ENCODE measurements at regions not wholly inside any gene's neighbourhood (a gene's known extent, or its start where the extent isn't known, plus 50 kb on each side); places are given as distances from the start of the nearest gene placed in this dataset.

DNA sequence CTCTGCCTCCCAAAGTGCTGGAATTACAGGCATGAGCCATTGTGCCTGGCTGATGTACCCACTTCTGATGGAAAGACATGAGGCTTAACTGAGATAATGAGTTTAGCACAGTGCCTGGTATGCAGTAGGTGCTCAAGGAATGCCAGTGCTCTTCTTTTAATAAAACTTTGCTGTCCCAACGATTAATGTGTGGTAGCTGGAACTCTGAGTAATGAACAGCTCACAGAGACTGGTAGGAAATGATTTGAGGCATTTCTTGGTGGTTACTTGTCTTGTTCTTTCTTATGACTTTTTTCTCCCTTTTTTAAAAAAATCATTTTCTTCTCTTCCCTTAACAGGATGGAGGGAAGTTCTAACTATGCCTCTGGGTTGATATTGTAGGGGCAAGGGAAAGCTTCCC is 235.7 kb upstream of the PWP1 start:
- no peak for DNase-seq

DNA sequence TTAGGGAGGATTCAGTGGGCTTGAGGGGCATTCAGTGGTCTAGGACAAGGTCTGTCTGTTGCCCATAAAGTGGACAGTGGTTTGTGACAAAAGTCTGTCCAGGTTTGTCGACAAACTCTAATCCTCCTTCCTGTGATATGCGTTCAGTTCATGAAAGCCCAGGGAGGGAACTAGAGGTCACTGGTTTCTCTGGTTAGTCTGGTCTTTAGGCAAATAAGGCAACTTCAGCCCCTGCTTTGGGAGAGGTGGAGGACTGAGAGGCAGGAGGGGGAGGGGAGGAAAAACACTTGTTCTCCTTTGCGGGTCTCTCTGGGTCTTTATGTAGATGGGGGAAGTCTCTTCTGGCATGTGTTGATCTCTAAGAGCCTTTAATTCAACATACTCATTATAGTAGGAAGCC is 235.1 kb upstream of the PWP1 start:
- no peak for DNase-seq

DNA sequence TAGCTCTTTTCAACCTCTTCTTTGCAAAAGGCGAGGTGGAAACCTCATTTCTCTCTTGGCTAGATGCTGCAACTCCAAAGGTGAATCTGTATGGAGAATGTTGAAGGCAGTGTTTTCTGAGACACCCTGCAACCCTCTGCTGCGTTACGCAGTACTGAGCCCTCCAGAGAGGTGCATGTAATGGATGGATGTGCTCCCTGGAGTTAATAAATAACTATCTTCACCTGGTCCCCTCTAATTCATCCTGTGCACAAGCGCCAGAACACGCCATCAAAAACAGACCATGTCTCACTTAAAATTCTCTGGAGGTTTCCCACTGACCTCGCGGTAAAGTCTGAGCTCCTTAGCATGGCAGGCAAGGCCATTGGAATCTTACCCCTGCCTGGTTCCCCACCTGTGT is 234.4 kb upstream of the PWP1 start:
- no peak for DNase-seq

DNA sequence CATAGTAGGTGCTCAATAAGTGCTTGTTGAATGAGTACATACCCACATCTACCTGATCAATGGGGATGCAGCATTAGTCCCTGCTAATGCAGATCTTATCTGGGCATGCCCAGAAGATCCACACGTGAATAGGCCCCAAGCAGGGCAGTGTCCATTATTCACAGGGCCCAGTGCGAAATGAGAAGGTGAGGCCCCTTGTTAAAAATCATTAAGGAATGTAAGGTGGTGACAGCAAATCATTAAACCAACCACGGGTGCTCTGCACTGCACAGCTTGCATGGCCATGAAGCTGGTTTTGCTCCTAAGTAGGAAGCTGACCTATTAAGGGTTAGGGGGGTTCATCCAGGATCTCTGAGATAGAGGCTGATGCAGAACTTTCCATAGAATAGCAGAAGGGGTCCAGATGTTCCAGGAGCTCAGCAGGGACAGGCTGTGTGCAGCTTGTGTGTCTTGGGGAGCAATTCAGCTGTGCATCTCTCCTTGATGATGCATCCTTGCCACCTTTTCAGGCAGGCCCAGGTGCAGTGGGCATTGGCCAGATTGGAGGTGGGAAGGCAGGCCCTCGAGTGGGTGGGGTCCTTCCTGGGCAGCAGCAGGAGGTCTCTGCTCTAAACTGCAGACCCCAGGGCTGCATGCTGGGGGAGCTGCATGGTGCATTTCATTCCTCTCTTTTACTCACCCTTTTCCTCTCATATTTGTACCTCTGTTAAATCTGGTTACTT is 231.3 kb upstream of the PWP1 start:
- no peak for DNase-seq

DNA sequence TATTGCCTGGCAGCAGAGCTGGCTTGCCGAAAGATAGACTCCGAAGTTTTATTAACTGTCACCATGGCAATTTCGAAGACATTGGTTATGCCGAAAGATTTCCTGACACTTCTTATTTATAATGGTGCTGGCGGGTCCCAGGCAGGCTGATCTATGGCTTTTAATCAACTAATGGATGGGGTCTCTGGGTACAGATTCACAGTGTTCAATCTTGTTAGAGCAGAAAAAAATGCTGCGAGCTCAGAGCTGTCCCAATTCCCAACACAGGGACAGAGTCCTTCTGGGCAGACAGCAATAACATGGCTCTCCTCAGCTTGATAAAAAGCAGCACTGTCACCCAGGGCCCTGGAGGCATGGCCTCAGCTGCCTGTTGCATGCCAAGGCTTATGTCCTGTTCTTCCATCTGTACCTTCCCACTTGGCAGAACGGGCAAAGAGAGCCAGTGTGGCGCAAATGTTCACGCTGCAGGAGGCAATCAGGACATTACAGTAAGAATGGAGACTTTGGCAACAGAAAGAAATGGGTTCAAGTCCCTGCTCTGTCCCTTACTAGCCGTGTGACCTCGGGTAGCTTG is 228.2 kb upstream of the PWP1 start:
- DNase-seq = no peak

DNA sequence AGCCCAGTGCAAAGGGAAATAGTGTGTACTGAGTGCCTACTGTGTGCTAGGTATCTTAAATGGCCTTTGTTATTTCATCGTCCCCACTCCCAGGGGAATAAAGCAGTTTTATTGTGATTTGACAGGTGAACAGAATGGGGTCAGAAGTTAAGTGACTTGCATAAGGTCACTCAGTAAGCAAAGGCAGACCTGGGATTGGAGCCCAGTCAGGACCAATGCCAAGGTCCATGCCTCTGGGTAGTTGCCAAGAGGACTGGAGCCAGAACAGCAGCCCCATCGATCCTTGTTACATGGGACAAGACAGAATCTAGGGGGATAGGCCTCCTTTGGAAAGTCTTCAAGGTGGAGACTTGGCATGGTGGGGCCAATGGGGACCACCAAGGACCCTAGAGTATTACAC is 227.4 kb upstream of the PWP1 start:
- no peak for DNase-seq

DNA sequence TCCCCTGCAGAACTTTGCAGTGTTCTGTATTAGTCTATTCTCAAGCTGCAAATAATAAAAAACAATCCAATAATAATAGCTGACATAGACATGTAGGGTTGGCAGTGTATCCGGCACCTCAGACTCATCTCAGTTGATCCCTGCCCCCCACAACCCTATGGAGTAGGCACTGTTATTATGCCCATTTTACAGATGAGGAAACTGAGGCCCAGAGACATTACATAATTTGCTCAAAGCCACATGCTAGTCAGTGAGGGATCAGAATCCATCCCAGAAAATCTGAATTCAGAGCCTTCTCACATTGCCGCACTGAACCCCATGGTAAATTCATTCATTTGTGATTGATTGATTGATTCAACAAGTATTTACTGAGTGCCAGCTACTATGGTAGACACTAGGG is 226.6 kb upstream of the PWP1 start:
- no peak for DNase-seq

DNA sequence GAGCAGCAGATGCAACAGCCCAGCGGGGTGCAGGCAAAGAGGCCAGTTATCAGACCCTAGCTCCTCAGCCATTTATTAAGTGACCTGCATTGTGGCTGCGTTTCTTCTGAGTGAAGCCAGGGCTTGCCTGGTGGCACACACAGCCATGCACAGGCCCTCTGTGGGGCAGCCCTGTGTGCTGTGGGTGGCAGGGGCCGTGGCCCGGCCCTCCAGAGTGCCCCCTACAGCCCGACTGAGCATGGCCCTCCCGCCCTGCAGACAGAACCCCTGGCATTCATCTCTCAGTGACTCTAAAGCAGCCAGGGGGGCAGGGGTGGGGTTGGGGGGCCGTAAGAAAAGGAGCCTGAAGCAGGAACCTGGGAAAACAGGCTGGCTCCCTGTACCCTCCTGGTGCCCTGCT is 226.0 kb upstream of the PWP1 start:
- DNase-seq = no peak

DNA sequence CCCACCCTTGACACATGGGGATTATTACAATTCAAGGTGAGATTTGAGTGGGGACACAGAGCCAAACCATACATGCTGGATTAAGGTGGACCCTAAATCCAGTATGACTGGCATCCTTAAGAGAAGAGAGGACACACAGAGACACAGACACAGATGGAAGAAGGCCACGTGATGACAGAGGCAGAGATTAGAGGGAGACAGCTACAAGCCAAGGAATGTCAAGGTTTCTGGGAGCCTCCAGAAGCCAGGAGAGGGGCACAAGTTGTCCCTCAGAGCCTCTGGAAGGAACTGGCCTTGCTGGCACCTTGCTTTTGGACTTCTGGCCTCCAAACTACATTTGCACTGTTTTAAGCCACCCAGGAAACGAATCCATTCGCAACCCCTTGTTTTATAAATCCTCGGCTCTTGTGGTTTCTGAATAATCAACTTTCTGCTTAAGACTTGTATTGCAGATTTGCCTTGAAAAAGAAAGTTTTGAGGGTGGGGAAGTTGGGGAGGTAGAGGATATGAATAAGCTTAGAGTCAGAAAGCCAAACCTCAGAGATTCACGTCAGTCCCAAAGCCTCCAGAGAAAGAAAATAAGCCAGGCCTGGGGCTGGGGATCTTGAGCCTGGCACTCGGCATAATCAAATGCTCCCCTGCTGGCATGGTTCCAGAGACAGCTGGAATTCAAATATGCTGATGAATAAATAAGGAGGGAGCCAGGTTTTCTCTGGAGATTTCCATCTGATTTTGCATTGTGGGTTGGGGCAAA is 224.2 kb upstream of the PWP1 start:
- DNase-seq = no peak

DNA sequence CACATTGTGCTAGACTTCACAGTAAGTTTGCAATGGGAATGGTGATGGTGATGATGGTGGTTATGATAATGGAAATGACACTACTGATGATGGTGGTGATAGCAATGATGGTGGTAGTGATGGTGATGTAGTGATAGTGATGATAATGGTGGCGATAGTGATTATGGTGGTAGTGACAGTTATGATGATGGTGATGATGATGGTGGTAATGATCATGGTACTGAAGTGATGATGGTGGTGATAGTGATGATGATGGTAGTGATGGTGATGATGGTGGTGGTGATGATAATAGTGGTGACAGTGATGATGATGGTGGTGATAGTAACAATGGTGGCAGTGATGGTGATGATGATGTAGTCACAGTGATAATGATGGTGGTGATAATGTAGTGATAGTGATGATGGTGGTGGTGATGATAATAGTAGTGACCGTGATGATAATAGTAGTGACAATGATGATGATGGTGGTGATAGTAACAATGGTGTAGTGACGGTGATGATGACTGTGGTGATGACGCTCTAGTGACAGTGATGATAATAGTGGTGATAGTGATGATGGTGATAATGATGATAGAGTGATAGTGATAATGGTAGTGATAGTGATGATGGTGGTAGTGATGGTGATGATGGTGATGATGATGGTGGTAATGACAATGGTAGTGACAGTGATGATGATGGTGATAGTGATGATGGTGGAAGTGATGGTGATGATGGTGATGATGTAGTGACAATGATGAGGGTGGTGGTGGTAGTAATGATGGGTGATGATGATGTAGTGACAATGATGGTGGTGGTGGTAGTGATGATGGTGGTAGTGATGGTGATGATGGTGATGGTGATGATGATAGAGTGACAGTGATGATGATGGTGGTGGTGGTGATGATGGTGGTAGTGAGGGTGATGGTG is 222.9 kb upstream of the PWP1 start:
- no peak for DNase-seq

DNA sequence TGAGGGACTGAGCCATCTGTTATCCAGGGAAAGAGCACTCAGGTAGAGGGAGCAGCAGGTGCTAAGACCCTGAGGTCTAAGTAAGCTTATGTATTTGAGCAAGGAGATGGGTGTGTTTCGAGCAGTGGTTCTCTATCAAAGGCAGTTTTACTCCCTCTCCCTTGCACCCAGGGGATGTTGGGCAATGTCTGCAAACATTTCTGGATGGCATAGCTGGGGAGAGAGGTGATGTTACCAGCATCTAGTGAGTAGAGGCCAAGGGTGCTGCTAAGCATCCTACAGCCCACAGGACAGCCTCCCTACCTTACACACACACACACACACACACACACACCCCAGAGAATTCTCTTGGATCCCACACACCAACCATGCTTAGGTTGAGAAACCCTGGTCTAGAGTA is 221.0 kb upstream of the PWP1 start:
- no peak for DNase-seq

DNA sequence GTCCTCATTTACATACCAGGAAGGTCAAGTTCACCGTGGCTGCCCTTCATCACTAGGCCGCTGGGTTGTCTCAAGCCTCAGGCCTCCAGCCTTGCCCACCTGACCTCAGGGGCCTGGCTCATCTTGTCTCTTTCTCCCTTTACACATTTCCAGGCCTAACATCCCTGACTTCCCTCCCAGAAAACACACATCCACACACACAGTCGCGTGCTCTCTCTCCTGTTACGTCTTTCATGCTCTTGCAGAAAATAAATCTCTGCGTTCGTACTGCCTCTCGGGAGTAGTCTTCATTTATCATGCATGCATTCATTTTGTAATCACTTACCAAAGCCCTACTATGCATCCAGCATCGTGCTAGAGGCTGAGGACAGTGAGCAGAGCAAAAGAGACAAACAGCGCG is 220.0 kb upstream of the PWP1 start:
- no peak for DNase-seq

DNA sequence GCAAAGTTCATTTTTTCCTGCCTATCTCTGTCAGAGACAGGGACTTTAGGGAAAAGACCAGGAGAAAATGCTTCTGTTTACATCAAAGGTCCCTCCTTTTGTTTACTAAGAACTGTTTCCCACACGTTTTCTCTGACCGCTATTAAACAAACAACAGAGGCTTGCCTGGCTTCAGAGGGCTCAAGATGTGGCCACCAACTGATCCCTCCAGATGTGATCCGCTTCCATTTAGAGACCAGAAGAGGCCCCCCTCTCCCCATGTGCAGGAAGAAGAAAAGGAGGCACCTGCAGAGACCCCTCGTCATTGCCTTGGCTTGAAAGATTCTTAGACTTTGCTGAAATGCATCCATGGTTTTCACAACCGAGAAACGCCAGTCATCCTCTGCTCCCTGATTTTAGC is 217.9 kb upstream of the PWP1 start:
- DNase-seq = no peak

DNA sequence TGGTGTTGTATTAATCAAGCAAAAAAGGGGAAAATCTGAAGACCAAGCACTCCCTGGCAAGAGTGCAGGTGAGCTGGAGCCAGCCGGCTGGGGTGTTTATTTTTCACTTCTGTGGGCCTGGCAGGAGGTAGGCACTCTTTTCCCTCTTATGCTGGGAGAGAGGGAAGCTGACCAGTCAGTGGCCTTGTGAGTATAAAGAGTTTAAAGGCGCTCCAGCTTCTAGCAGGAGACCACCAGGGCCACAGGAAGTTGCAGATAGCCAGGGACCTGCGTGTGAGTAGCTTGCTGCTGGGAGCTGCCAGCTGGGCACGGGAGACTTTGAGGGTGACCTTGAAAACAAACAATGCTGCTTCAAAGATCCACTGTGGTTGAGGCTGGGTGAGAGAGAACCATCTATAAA is 217.4 kb upstream of the PWP1 start:
- DNase-seq = no peak

DNA sequence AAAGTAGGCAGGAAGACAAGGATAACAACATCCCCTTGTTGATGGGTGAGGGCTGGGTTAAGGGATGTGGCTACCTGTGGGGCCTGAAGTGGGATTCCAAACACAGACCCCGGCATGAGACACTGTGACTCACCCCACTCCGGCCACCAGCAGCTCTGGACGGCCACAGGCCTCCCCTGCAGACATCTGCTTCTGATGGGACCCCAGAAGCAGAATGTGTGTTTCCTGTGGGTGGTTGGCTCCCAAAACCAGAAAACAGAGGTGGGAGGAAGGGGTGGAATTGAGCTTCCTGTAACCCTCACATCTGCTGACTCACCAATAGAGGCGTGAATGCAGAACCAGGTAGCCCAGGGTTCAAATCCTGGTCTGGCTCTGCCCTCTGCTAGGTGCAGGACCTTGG is 216.6 kb upstream of the PWP1 start:
- DNase-seq = no peak

DNA sequence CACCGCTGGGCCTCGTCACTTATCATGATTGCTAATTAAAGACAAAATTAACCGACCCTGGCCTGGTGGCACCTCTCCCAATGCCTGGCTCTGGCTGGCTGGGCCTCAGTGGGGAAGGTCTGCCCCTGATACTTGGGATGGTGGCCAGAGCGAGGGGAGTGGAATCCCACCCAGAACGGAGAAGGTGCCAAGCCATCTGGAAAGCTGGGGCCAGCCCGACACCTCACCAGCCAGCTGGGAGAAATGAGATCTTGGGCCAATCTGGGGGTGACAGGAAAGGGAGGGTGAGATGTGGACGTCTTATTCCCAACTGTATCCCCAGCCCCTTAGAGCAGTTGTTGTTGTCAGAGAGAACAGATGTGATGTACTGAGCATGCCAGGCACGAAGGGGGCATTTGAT is 215.0 kb upstream of the PWP1 start:
- DNase-seq = no peak

DNA sequence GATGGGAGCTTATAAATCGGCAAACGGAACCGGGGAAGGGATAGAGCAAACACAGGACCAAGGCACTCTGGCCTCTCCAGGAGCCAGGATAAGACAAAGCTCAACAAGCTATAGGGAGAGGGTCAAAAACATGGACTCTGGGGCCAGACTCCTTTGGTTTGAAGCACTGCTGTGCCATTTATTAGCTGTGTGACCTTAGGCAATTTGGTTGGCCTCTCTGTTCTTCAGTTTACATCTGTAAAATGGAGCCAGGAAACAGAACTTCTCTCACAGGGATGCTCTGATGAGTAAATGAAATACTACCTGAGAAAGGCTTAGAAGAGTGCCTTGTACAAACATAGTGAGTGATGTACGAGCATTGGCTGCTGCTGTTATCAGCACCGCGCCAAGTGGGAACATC is 213.3 kb upstream of the PWP1 start:
- DNase-seq = no peak

DNA sequence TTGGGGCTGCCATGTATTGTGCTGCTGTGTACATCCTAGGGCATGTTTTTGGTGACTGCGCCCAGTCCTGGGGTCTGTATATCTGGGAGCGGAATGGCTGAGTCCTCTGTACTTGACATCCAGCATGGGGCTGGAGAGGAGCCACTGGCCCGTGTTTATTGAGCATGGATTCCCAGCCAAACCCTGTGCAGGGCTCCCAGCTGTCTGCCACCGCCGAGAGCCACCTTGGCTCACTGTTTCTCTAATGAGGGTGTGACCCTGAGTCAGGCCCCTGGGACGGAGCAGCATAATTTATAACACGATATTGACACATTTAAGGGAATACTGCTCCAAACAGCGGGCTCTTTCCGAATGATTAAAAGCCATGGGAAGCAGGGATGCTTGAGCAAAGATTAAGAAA is 211.5 kb upstream of the PWP1 start:
- no peak for DNase-seq

DNA sequence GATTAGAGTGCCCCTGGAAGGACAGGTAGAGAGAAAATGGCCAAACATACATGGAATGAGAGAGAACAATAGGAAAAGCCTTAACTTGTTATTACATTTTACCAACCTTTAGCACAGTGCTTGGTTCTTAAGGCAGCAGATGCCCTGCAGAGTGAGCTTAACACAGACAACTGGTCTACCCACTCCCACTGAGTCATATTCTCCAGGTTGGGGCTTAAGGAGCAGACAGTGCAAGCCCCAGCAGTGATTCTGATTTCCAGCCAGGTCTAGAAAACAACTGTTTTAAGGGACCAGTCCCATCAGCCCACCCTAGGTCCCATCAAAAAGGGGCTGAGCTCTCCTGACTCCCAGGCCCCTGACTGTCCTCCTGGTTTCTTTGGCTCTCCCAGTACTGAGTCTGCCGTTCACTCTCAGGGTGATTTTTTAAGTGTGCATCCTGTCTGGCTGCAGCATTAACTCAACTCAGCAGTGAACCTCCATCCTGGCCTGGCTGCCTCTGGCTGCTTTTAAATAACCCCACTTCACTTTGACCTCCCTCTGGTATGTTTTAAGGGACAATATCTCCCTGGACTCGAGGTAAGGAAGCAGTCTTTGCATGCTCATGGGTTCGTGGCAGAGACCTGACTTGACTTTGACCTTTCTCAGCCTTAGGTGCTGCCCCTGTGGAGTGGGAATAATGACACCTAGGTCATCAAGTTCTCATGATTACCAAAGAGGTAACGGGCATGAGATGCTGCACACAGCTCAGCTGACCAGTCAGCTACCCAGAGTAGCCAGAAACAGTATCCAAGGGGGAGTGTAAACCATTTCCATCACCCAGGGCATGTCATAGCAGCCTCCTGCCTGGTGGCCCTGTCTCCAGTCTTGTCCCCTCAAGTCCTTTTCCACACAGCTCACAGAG is 210.7 kb upstream of the PWP1 start:
- DNase-seq = no peak

DNA sequence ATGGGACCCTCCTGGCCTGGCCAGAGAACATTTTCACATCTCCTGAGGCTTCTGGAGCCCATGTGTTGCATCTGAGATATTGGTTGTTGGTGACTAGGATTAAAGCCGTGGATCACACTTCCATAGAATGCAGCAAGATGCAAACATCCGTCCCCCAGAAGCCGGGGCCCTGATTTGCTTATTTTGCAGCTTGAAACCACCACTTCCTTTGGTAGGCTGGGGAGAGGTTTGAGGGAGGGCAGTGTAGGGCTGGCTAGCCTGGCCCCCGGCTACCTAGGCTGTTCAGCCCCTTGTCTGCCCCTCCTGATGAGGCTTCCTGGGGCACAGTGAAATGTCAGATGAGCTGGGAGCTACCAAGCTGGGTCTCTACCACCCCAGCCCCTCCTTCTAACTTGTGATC is 209.7 kb upstream of the PWP1 start:
- no peak for DNase-seq

DNA sequence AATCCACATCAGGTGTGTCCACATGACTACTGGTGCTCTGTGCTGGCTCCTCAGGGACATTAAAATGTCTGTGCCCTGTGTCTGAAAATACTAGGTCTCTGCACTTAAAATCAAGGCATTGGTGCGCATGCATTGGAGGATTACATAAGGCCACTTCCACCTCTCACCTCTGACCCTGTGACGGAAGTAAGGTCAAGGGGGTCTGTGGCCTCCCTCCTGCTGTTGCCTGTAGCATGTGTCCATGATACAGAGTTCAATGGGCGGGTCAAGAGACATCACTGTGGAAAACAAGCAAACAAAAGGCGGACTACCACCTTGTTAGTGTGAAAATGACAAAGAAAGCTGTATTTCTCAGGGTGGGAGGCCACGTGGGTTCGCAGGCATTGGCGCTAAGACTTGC is 208.6 kb upstream of the PWP1 start:
- no peak for DNase-seq

DNA sequence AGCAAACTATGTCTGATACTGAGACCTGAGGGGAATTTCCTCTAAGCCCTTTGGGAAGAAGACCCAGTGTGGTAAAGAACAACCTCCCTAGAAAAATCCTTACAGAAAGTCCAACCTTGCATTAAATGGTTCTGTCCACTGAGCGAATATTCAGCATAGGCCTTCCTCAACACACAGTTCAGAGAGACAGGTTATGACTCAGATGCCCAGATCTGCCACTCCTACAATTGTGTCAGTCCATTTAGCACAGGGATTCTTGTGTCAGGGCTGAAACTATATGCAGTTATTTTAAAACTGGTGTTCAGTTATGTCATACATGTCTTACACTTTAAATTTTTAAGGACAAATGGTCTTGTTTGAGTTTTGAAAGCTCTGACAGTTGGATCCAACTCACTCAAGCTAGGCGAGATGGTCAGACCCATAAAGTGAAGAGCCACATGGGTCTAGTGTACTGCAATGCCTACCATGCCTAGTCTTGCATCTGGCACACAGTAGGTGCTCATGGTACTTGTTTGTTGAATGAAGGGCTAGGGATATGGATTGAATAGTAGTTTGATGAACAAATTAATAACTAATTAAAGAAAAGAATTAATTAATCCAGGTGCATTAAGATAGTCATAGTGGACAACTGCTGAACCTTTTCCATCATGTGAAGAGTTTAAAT is 207.5 kb upstream of the PWP1 start:
- DNase-seq = no peak
